GM12875 (cell line): ENCODE measurements at regions not wholly inside any gene's neighbourhood (a gene's known extent, or its start where the extent isn't known, plus 50 kb on each side); places are given as distances from the start of the nearest gene placed in this dataset.
"Not testable (repeated sequence)": the region's sequence is repeated elsewhere in the genome, so short reads cannot be mapped to it uniquely, and the experiment has no call there.

Experiments
- H3K4me3 ChIP-seq: one replicate; pipeline ENCODE4 v1.5.1; 2011; ENCODE audit warnings: low read depth, low read length, control low read depth
- CTCF ChIP-seq: IDR thresholded peaks from 2 replicates; pipeline ENCODE4 v1.5.1; 2011; ENCODE audit warnings: low read depth, mild to moderate bottlenecking, control low read depth, inconsistent platforms, low read length, moderate library complexity, borderline replicate concordance; ENCODE audit not compliant: insufficient read depth

GRCh38 chr6:120383681-120384080 is 950.6 kb downstream of the TBC1D32 start:
- no peak overlapping the region for H3K4me3 ChIP-seq
- TF ChIP-seq CTCF, result no peak

- peak; percentile 36; the same call in 1 of the 2 replicates for TF ChIP-seq CTCF
- no peak overlapping the region for H3K4me3 ChIP-seq
These were observed 955.6 kb downstream of the TBC1D32 start for GRCh38 chr6:120378582-120379220.

- H3K4me3 ChIP-seq, result no peak overlapping the region
- TF ChIP-seq CTCF, result no peak
These were observed 961.1 kb downstream of the TBC1D32 start for GRCh38 chr6:120373185-120373584.

GRCh38 chr6:120363429-120363828 is 970.9 kb downstream of the TBC1D32 start:
- H3K4me3 ChIP-seq, result no peak overlapping the region
- no peak for TF ChIP-seq CTCF

- H3K4me3 ChIP-seq, result not testable (repeated sequence)
These were observed 975.7 kb downstream of the TBC1D32 start for GRCh38 chr6:120358535-120358934.

GRCh38 chr6:120357447-120357846 is 976.8 kb downstream of the TBC1D32 start:
- H3K4me3 ChIP-seq, result no peak overlapping the region
- TF ChIP-seq CTCF, result no peak

- H3K4me3 ChIP-seq, result no peak overlapping the region
- TF ChIP-seq CTCF, result no peak
These were observed 978.5 kb downstream of the TBC1D32 start for GRCh38 chr6:120355822-120356221.

GRCh38 chr6:120354452-120355098 is 979.7 kb downstream of the TBC1D32 start:
- no peak overlapping the region for H3K4me3 ChIP-seq
- no peak for TF ChIP-seq CTCF
